Neural progenitor cell (in vitro differentiated cells): ENCODE measurements at regions not wholly inside any gene's neighbourhood (a gene's known extent, or its start where the extent isn't known, plus 50 kb on each side); places are given as distances from the start of the nearest gene placed in this dataset.

Source experiments
- DNase-seq: peaks from one replicate; pipeline ENCODE4 v3.0.0-alpha.2; 2016; ENCODE audit warnings: low spot score
- H2AFZ ChIP-seq: fragments of 200-600 bp; sonication (generic); replicated peaks from 2 replicates; pipeline ENCODE4 v1.6.1; 2016; ENCODE audit warnings: antibody characterized with exemption
- H3F3A ChIP-seq: fragments of 200-600 bp; sonication (generic); 2 replicates; pipeline ENCODE4 v1.6.1; 2016; ENCODE audit warnings: antibody characterized with exemption, low read depth
- H3K27ac ChIP-seq: fragments of 200-600 bp; sonication (generic); 2 replicates; pipeline ENCODE4 v1.5.1; 2016; ENCODE audit warnings: mild to moderate bottlenecking
- H3K27me3 ChIP-seq: fragments of 200-600 bp; sonication (generic); 2 replicates; pipeline ENCODE4 v1.6.1; 2016; ENCODE audit warnings: mild to moderate bottlenecking, moderate library complexity
- H3K36me3 ChIP-seq: fragments of 200-600 bp; sonication (generic); 2 replicates; pipeline ENCODE4 v1.5.1; 2016
- H3K4me1 ChIP-seq: fragments of 200-600 bp; sonication (generic); 2 replicates; pipeline ENCODE4 v1.6.1; 2016; ENCODE audit warnings: mixed run types
- H3K4me2 ChIP-seq: fragments of 200-600 bp; sonication (generic); 2 replicates; pipeline ENCODE4 v1.6.1; 2016
- H3K4me3 ChIP-seq: fragments of 200-600 bp; sonication (generic); 2 replicates; pipeline ENCODE4 v1.5.1; 2016
- H3K79me2 ChIP-seq: fragments of 200-600 bp; sonication (generic); 2 replicates; pipeline ENCODE4 v1.6.1; 2016; ENCODE audit warnings: low read depth
- H3K9ac ChIP-seq: fragments of 200-600 bp; sonication (generic); 2 replicates; pipeline ENCODE4 v1.6.1; 2016
- H3K9me3 ChIP-seq: fragments of 200-600 bp; sonication (generic); 2 replicates; pipeline ENCODE4 v1.5.1; 2016; ENCODE audit warnings: low read depth
- H4K20me1 ChIP-seq: fragments of 200-600 bp; sonication (generic); 2 replicates; pipeline ENCODE4 v1.6.1; 2016; ENCODE audit warnings: low read depth
- H3K27ac Mint-ChIP-seq: 3 replicates; pipeline ENCODE4 v1.8.0; 2021; ENCODE audit warnings: mixed read lengths
- H3K27me3 Mint-ChIP-seq: 2 replicates; pipeline ENCODE4 v1.8.0; 2022; ENCODE audit warnings: low read depth, mild to moderate bottlenecking, inconsistent platforms, moderate library complexity, mixed read lengths; ENCODE audit not compliant: insufficient read depth
- H3K36me3 Mint-ChIP-seq: 3 replicates; pipeline ENCODE4 v1.8.0; 2021; ENCODE audit warnings: mixed read lengths
- H3K4me1 Mint-ChIP-seq: 3 replicates; pipeline ENCODE4 v1.8.0; 2021; ENCODE audit warnings: mixed read lengths
- H3K4me3 Mint-ChIP-seq: 3 replicates; pipeline ENCODE4 v1.8.0; 2021; ENCODE audit warnings: mild to moderate bottlenecking, moderate library complexity, mixed read lengths
- H3K9me3 Mint-ChIP-seq: 3 replicates; pipeline ENCODE4 v1.8.0; 2020; ENCODE audit warnings: mixed read lengths
- EZH2 ChIP-seq: fragments of 200-600 bp; sonication (generic); IDR thresholded peaks from 2 replicates; pipeline ENCODE4 v1.6.1; 2017; ENCODE audit warnings: antibody characterized with exemption, mild to moderate bottlenecking, moderate library complexity
- EZH2phosphoT487 ChIP-seq: fragments of 200-600 bp; sonication (generic); IDR thresholded peaks from 2 replicates; pipeline ENCODE4 v1.6.1; 2017; ENCODE audit warnings: antibody characterized with exemption
- TF ChIP-seq, protein P1 (sequence below): fragments of 200-600 bp; sonication (generic); IDR thresholded peaks from 2 replicates; pipeline ENCODE4 v1.5.1; 2017; ENCODE audit warnings: antibody characterized with exemption, mild to moderate bottlenecking

DNA sequence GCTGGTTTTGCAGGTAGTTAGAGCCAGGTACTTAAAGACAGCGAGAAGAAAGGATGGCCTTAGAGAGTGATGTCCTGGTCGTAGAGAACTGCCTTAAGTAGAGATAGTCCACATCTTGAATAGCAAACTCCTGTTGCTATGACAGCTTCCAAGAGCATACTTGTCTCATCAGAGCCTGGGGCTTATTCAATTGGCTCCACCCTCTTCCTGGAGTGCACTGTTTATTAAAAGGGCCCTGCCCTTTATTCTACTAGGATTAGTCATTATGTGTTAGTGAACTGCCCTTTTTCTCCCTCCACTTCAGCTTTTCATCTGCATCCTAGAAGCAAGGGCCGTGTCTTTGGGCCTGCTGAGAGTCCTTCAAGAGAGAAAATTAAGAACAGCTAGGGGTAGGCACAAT lies 94.5 kb upstream of the EOLA2 start:
- no peak overlapping the region for H3K4me2 ChIP-seq
- no peaks in the 10 kb centered on the region for H4K20me1 ChIP-seq
- Mint-ChIP-seq H3K9me3 (peaks cover 25% of the 10 kb centered on the region), H3K4me1 (peaks cover 16% of the 10 kb centered on the region), H3K36me3 (peaks cover 4% of the 10 kb centered on the region), H3K27ac (peak overlapping the region; percentile 95), H3K27me3 (no peaks in the 10 kb centered on the region), H3K4me3 (no peak overlapping the region)
- no peaks in the 10 kb centered on the region for H3K27me3 ChIP-seq
- DNase-seq, result peak; percentile 57
- no peak overlapping the region for H3K9ac ChIP-seq
- H3K4me1 ChIP-seq, result no peaks in the 10 kb centered on the region
- H3K27ac ChIP-seq, result peak overlapping the region; percentile 51
- H2AFZ ChIP-seq, result no peak overlapping the region
- TF ChIP-seq EZH2phosphoT487 (peak; percentile 41), EZH2 (no peak)
- TF ChIP-seq, protein P1, sequence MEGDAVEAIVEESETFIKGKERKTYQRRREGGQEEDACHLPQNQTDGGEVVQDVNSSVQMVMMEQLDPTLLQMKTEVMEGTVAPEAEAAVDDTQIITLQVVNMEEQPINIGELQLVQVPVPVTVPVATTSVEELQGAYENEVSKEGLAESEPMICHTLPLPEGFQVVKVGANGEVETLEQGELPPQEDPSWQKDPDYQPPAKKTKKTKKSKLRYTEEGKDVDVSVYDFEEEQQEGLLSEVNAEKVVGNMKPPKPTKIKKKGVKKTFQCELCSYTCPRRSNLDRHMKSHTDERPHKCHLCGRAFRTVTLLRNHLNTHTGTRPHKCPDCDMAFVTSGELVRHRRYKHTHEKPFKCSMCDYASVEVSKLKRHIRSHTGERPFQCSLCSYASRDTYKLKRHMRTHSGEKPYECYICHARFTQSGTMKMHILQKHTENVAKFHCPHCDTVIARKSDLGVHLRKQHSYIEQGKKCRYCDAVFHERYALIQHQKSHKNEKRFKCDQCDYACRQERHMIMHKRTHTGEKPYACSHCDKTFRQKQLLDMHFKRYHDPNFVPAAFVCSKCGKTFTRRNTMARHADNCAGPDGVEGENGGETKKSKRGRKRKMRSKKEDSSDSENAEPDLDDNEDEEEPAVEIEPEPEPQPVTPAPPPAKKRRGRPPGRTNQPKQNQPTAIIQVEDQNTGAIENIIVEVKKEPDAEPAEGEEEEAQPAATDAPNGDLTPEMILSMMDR, result no peak
- no peaks in the 10 kb centered on the region for H3K36me3 ChIP-seq
- H3K9me3 ChIP-seq, result peaks cover 20% of the 10 kb centered on the region
- H3K4me3 ChIP-seq, result no peak overlapping the region
- no peaks in the 10 kb centered on the region for H3K79me2 ChIP-seq
- peaks cover 13% of the 10 kb centered on the region for H3F3A ChIP-seq

DNA sequence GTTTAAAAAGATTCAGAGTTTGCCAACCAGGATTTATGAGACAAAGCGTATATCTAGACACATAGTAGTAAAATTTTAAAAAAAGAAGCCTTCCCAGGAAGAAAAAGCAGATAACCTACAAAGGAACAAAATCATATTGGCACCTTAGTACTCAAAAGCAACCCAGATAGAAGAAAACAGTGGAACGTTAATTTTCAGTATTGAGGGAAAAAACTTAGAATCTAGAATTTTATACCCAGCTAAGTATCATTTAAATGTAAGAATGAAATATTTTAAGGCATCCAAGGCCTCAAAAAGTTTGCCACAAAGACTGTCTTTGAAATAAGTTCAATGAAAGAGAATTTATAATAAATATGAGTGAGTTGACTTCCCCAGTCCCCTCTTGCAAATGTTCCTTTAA lies 96.5 kb upstream of the EOLA2 start:
- Histone ChIP-seq H3K27me3 (no peaks in the 10 kb centered on the region), H4K20me1 (no peaks in the 10 kb centered on the region), H2AFZ (no peak overlapping the region), H3F3A (peaks cover 13% of the 10 kb centered on the region), H3K36me3 (no peaks in the 10 kb centered on the region), H3K4me3 (no peak overlapping the region), H3K4me2 (no peak overlapping the region), H3K9me3 (peaks cover 20% of the 10 kb centered on the region), H3K9ac (no peak overlapping the region), H3K27ac (no peak overlapping the region), H3K79me2 (no peaks in the 10 kb centered on the region), H3K4me1 (peaks cover 3% of the 10 kb centered on the region)
- Mint-ChIP-seq H3K9me3 (peaks cover 28% of the 10 kb centered on the region), H3K4me3 (no peak overlapping the region), H3K4me1 (peaks cover 16% of the 10 kb centered on the region), H3K27ac (no peak overlapping the region), H3K27me3 (no peaks in the 10 kb centered on the region), H3K36me3 (no peaks in the 10 kb centered on the region)
- DNase-seq, result no peak
- TF ChIP-seq, protein P1, result no peak
- no peak for TF ChIP-seq EZH2phosphoT487
- no peak for TF ChIP-seq EZH2

DNA sequence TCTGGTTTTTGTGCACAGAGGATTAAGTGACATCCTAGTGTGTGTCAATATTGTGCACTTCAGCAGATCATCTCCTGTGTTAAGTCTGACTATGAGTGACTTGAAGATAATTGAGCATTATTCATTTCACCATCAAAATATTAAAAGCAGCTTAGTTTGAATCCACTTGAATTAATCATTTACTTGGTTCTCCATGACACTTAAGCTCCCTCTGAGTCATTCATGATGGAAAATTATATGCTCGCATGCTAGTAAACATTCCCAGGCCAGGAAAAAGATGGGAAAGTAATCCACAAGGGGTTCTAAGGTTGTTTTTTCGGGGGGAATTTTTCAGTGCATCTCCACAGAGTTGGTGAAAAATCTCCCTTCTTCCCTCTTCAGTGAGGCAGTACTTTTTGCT lies 97.2 kb upstream of the EOLA2 start:
- no peak overlapping the region for H3K4me2 ChIP-seq
- no peak overlapping the region for H3K9ac ChIP-seq
- H3K27me3 ChIP-seq, result no peaks in the 10 kb centered on the region
- no peak overlapping the region for H3K27ac ChIP-seq
- peaks cover 13% of the 10 kb centered on the region for H3F3A ChIP-seq
- no peaks in the 10 kb centered on the region for H3K79me2 ChIP-seq
- Mint-ChIP-seq H3K9me3 (peaks cover 28% of the 10 kb centered on the region), H3K27ac (no peak overlapping the region), H3K4me1 (peaks cover 16% of the 10 kb centered on the region), H3K4me3 (no peak overlapping the region), H3K27me3 (no peaks in the 10 kb centered on the region), H3K36me3 (no peaks in the 10 kb centered on the region)
- H3K36me3 ChIP-seq, result no peaks in the 10 kb centered on the region
- TF ChIP-seq EZH2, result no peak
- TF ChIP-seq EZH2phosphoT487, result no peak
- TF ChIP-seq, protein P1, result no peak
- H3K4me1 ChIP-seq, result peaks cover 3% of the 10 kb centered on the region
- H3K4me3 ChIP-seq, result no peak overlapping the region
- H2AFZ ChIP-seq, result no peak overlapping the region
- DNase-seq, result no peak
- peaks cover 17% of the 10 kb centered on the region for H3K9me3 ChIP-seq
- H4K20me1 ChIP-seq, result no peaks in the 10 kb centered on the region

DNA sequence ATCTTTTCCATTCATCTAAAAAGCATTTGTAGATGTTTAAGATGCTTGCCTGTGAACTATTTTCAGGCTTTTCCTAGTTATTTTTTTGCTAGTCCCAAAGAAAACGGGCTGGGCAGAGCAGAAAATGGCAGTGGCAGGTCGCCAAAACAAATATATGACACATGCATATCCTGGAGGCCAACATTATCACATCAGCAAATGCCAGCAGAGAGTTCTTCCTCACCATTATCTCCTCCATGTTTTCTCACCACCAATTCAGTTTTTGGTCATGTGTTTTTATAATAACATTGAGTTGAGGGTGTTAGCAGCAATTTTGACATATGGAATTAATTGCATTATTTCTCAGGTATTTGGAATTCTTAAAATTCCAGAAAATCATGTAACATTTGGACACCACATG lies 97.9 kb upstream of the EOLA2 start:
- Histone ChIP-seq H3K27me3 (no peaks in the 10 kb centered on the region), H4K20me1 (no peaks in the 10 kb centered on the region), H3K4me3 (no peak overlapping the region), H3K9me3 (peaks cover 13% of the 10 kb centered on the region), H2AFZ (no peak overlapping the region), H3K4me2 (no peak overlapping the region), H3K79me2 (no peaks in the 10 kb centered on the region), H3F3A (peaks cover 13% of the 10 kb centered on the region), H3K27ac (no peak overlapping the region), H3K9ac (no peak overlapping the region), H3K36me3 (no peaks in the 10 kb centered on the region), H3K4me1 (peaks cover 3% of the 10 kb centered on the region)
- Mint-ChIP-seq H3K27me3 (no peaks in the 10 kb centered on the region), H3K4me1 (peaks cover 16% of the 10 kb centered on the region), H3K36me3 (no peaks in the 10 kb centered on the region), H3K4me3 (no peak overlapping the region), H3K27ac (no peak overlapping the region), H3K9me3 (peaks cover 25% of the 10 kb centered on the region)
- TF ChIP-seq EZH2phosphoT487 (no peak), EZH2 (no peak)
- TF ChIP-seq, protein P1, result no peak
- DNase-seq, result no peak
